GM12878 (cell line): ENCODE measurements at regions not wholly inside any gene's neighbourhood (a gene's known extent, or its start where the extent isn't known, plus 50 kb on each side); places are given as distances from the start of the nearest gene placed in this dataset.

ENCODE experiments used
- BRCA1 ChIP-seq: IDR thresholded peaks from 2 replicates; pipeline ENCODE4 v1.6.1; 2011; ENCODE audit warnings: low read depth, low read length, improper control_type of control experiment
- FOS ChIP-seq: IDR thresholded peaks from 3 replicates; pipeline ENCODE4 v1.6.1; 2011; ENCODE audit warnings: borderline replicate concordance; ENCODE audit not compliant: insufficient read length; ENCODE audit errors: extremely low read depth
- POLR2A ChIP-seq: IDR thresholded peaks from 2 replicates; pipeline ENCODE4 v1.6.1; 2011; ENCODE audit warnings: low read depth, mild to moderate bottlenecking, low read length
- POLR2AphosphoS5 ChIP-seq: IDR thresholded peaks from 2 replicates; pipeline ENCODE4 v1.6.1; 2011; ENCODE audit warnings: mild to moderate bottlenecking, low read length, inconsistent platforms
- RAD21 ChIP-seq: IDR thresholded peaks from 2 replicates; pipeline ENCODE4 v1.6.1; 2011; ENCODE audit warnings: mild to moderate bottlenecking, low read depth, low read length, moderate library complexity; ENCODE audit not compliant: insufficient read depth
- TAF1 ChIP-seq: IDR thresholded peaks from 2 replicates; pipeline ENCODE4 v1.6.1; 2011; ENCODE audit warnings: mild to moderate bottlenecking, low read depth, low read length, borderline replicate concordance
- TCF7 ChIP-seq: IDR thresholded peaks from 2 replicates; pipeline ENCODE4 v1.6.1; 2014; ENCODE audit warnings: antibody characterized with exemption, borderline replicate concordance
- ZBTB11 ChIP-seq: fragments of 450-650 bp; formaldehyde crosslinking; IDR thresholded peaks from 2 replicates; pipeline ENCODE4 v1.5.0; 2022; ENCODE audit warnings: mild to moderate bottlenecking, missing genetic modification characterization
- TF ChIP-seq, protein P1 (sequence below): IDR thresholded peaks from 2 replicates; pipeline ENCODE4 v1.6.1; 2012; ENCODE audit warnings: low read depth, low read length, improper control_type of control experiment
- TF ChIP-seq, protein P2 (sequence below): fragments of 450-650 bp; IDR thresholded peaks from 2 replicates; pipeline ENCODE4 v1.6.1; 2018; ENCODE audit warnings: mild to moderate bottlenecking, low read depth, moderate library complexity; ENCODE audit not compliant: partially characterized antibody
- TF ChIP-seq, protein P3 (sequence below), 3 experiments: IDR thresholded peaks in 2 of 3; conservative IDR thresholded peaks in 1 of 3; 2 replicates each; pipeline ENCODE4 v1.5.1; 2011; ENCODE audit warnings: low read depth in 3 of 3, low read length in 3 of 3, mild to moderate bottlenecking in 3 of 3, control low read depth in 2 of 3, moderate library complexity in 2 of 3, inconsistent platforms in 1 of 3, mixed read lengths in 1 of 3; ENCODE audit not compliant: control insufficient read depth in 2 of 3, insufficient read depth in 1 of 3; ENCODE audit errors: extremely low read depth in 1 of 3
- TF ChIP-seq, protein P4 (sequence below): fragments of 450-650 bp; IDR thresholded peaks from 2 replicates; pipeline ENCODE4 v1.6.1; 2016; ENCODE audit warnings: mild to moderate bottlenecking

GRCh38 chr11:112911124-112911523, 50.1 kb upstream of the NCAM1 start:
- no peak for TF ChIP-seq POLR2AphosphoS5
- TF ChIP-seq, protein P1, sequence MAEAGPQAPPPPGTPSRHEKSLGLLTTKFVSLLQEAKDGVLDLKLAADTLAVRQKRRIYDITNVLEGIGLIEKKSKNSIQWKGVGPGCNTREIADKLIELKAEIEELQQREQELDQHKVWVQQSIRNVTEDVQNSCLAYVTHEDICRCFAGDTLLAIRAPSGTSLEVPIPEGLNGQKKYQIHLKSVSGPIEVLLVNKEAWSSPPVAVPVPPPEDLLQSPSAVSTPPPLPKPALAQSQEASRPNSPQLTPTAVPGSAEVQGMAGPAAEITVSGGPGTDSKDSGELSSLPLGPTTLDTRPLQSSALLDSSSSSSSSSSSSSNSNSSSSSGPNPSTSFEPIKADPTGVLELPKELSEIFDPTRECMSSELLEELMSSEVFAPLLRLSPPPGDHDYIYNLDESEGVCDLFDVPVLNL = no peak
- TF ChIP-seq, protein P2, sequence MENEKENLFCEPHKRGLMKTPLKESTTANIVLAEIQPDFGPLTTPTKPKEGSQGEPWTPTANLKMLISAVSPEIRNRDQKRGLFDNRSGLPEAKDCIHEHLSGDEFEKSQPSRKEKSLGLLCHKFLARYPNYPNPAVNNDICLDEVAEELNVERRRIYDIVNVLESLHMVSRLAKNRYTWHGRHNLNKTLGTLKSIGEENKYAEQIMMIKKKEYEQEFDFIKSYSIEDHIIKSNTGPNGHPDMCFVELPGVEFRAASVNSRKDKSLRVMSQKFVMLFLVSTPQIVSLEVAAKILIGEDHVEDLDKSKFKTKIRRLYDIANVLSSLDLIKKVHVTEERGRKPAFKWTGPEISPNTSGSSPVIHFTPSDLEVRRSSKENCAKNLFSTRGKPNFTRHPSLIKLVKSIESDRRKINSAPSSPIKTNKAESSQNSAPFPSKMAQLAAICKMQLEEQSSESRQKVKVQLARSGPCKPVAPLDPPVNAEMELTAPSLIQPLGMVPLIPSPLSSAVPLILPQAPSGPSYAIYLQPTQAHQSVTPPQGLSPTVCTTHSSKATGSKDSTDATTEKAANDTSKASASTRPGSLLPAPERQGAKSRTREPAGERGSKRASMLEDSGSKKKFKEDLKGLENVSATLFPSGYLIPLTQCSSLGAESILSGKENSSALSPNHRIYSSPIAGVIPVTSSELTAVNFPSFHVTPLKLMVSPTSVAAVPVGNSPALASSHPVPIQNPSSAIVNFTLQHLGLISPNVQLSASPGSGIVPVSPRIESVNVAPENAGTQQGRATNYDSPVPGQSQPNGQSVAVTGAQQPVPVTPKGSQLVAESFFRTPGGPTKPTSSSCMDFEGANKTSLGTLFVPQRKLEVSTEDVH = no peak
- TF ChIP-seq, protein P3, sequence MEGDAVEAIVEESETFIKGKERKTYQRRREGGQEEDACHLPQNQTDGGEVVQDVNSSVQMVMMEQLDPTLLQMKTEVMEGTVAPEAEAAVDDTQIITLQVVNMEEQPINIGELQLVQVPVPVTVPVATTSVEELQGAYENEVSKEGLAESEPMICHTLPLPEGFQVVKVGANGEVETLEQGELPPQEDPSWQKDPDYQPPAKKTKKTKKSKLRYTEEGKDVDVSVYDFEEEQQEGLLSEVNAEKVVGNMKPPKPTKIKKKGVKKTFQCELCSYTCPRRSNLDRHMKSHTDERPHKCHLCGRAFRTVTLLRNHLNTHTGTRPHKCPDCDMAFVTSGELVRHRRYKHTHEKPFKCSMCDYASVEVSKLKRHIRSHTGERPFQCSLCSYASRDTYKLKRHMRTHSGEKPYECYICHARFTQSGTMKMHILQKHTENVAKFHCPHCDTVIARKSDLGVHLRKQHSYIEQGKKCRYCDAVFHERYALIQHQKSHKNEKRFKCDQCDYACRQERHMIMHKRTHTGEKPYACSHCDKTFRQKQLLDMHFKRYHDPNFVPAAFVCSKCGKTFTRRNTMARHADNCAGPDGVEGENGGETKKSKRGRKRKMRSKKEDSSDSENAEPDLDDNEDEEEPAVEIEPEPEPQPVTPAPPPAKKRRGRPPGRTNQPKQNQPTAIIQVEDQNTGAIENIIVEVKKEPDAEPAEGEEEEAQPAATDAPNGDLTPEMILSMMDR (IDR thresholded peaks at IDR 0.05 in 2 of 3, conservative IDR thresholded peaks at IDR 0.05 in 1 of 3; ENCODE audit: control insufficient read depth in 2 of 3, extremely low read depth in 1 of 3, insufficient read depth in 1 of 3, low read depth in 3 of 3, low read length in 3 of 3) = no peak
- TF ChIP-seq FOS = no peak
- TF ChIP-seq TCF7 = no peak
- TF ChIP-seq RAD21 = no peak
- no peak for TF ChIP-seq TAF1
- TF ChIP-seq POLR2A = no peak
- no peak for TF ChIP-seq ZBTB11 (CRISPR knock-in tag)
- TF ChIP-seq BRCA1 = no peak
- TF ChIP-seq, protein P4, sequence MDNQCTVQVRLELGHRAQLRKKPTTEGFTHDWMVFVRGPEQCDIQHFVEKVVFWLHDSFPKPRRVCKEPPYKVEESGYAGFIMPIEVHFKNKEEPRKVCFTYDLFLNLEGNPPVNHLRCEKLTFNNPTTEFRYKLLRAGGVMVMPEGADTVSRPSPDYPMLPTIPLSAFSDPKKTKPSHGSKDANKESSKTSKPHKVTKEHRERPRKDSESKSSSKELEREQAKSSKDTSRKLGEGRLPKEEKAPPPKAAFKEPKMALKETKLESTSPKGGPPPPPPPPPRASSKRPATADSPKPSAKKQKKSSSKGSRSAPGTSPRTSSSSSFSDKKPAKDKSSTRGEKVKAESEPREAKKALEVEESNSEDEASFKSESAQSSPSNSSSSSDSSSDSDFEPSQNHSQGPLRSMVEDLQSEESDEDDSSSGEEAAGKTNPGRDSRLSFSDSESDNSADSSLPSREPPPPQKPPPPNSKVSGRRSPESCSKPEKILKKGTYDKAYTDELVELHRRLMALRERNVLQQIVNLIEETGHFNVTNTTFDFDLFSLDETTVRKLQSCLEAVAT = no peak
